Keratinocyte (primary cell): ENCODE measurements at regions not wholly inside any gene's neighbourhood (a gene's known extent, or its start where the extent isn't known, plus 50 kb on each side); places are given as distances from the start of the nearest gene placed in this dataset.

Experiments used
- DNase-seq: peaks from one replicate; pipeline ENCODE4 v3.0.0-alpha.2; 2011; ENCODE audit warnings: low read depth, missing footprints, low spot score
- FAIRE-seq: peaks from 2 replicates; lab custom pipeline; 2011; peaks lifted over from hg19 to GRCh38; lab: Jason Lieb, UNC
- H2AFZ ChIP-seq: 2 replicates; pipeline ENCODE4 v1.6.0; 2012; ENCODE audit warnings: low read length, control low read depth, inconsistent platforms; ENCODE audit not compliant: control insufficient read depth
- H3K27ac ChIP-seq: 2 replicates; pipeline ENCODE4 v1.5.1; 2011; ENCODE audit warnings: low read length; ENCODE audit not compliant: control insufficient read depth, insufficient read depth
- H3K27me3 ChIP-seq: 3 replicates; pipeline ENCODE4 v1.6.0; 2011; ENCODE audit warnings: low read length; ENCODE audit not compliant: control insufficient read depth, insufficient read depth; ENCODE audit errors: extremely low read depth
- H3K36me3 ChIP-seq, 2 experiments: 2 replicates in 1 of 2; 3 replicates in 1 of 2; pipeline ENCODE4 v1.5.1; 2011; ENCODE audit warnings: low read length in 2 of 2, mild to moderate bottlenecking in 1 of 2; ENCODE audit not compliant: control insufficient read depth in 2 of 2, insufficient read depth in 2 of 2; ENCODE audit errors: extremely low read depth in 1 of 2
- H3K4me1 ChIP-seq: 3 replicates; pipeline ENCODE4 v1.5.1; 2011; ENCODE audit warnings: low read length; ENCODE audit not compliant: control insufficient read depth, insufficient read depth; ENCODE audit errors: extremely low read depth
- H3K4me2 ChIP-seq: 3 replicates; pipeline ENCODE4 v1.6.0; 2011; ENCODE audit warnings: low read depth, low read length; ENCODE audit not compliant: control insufficient read depth, insufficient read depth; ENCODE audit errors: extremely low read depth
- H3K4me3 ChIP-seq, 3 experiments: fragments of 200-600 bp in 1 of 3; sonication (generic) in 1 of 3; 2 replicates in 2 of 3; 3 replicates in 1 of 3; pipeline ENCODE4 v1.5.1; 2011 to 2016; ENCODE audit warnings: low read length in 3 of 3, mild to moderate bottlenecking in 3 of 3, control low read depth in 2 of 3, inconsistent platforms in 1 of 3, low read depth in 1 of 3, mixed read lengths in 1 of 3, mixed run types in 1 of 3, moderate library complexity in 1 of 3; ENCODE audit not compliant: control insufficient read depth in 2 of 3, insufficient read depth in 2 of 3; ENCODE audit errors: extremely low read depth in 1 of 3
- H3K79me2 ChIP-seq: 2 replicates; pipeline ENCODE4 v1.6.0; 2012; ENCODE audit warnings: low read length; ENCODE audit not compliant: control insufficient read depth, insufficient read depth
- H3K9ac ChIP-seq: 3 replicates; pipeline ENCODE4 v1.6.0; 2011; ENCODE audit warnings: low read length; ENCODE audit not compliant: control insufficient read depth, insufficient read depth; ENCODE audit errors: extremely low read depth
- H3K9me1 ChIP-seq: 3 replicates; pipeline ENCODE4 v1.6.0; 2011; ENCODE audit warnings: low read length; ENCODE audit not compliant: control insufficient read depth, insufficient read depth; ENCODE audit errors: extremely low read depth
- H3K9me3 ChIP-seq: 2 replicates; pipeline ENCODE4 v1.5.1; 2012; ENCODE audit warnings: low read depth, low read length; ENCODE audit not compliant: control insufficient read depth
- H4K20me1 ChIP-seq: 3 replicates; pipeline ENCODE4 v1.6.0; 2011; ENCODE audit warnings: low read length; ENCODE audit not compliant: control insufficient read depth, insufficient read depth; ENCODE audit errors: extremely low read depth
- EZH2 ChIP-seq: IDR thresholded peaks from one replicate; pipeline ENCODE4 v1.6.1; 2012; ENCODE audit warnings: inconsistent platforms, mild to moderate bottlenecking, low read length, moderate library complexity
- dilution Hi-C: fragments of 300-500 bp; cut with MboI; formaldehyde crosslinking; loops from one replicate; pipeline ENCODE4 v1.7.0; 2020; ENCODE audit warnings: low sequenced_read_pairs; ENCODE audit not compliant: extremely low pct_ligation_motif_present
- TF ChIP-seq, protein P1 (sequence below), 3 experiments: IDR thresholded peaks in 1 of 3; conservative IDR thresholded peaks in 1 of 3; optimal IDR thresholded peaks in 1 of 3; 2 replicates in 2 of 3; 3 replicates in 1 of 3; pipeline versions ENCODE3 to v1.5.1; 2011; ENCODE audit warnings: low read length in 3 of 3, mild to moderate bottlenecking in 3 of 3, moderate library complexity in 2 of 3, control low read depth in 1 of 3, inconsistent platforms in 1 of 3; ENCODE audit not compliant: insufficient read depth in 2 of 3; ENCODE audit errors: extremely low read depth in 1 of 3

GRCh38 chr1:82686774-82687173, 886.0 kb downstream of the ADGRL2 start:
- FAIRE-seq (no peak), DNase-seq (no peak)
- dilution Hi-C loops = no loop called here
- Histone ChIP-seq H3K4me3 (no peak overlapping the region), H3K9me3 (peaks cover 3% of the 10 kb centered on the region), H3K36me3 (no peaks in the 10 kb centered on the region), H2AFZ (no peak overlapping the region), H3K79me2 (no peaks in the 10 kb centered on the region), H3K4me2 (no peak overlapping the region), H3K4me1 (no peaks in the 10 kb centered on the region), H3K9ac (no peak overlapping the region), H3K9me1 (no peaks in the 10 kb centered on the region), H3K27ac (no peak overlapping the region), H3K27me3 (no peaks in the 10 kb centered on the region), H4K20me1 (no peaks in the 10 kb centered on the region)
- TF ChIP-seq EZH2 = no peak
- TF ChIP-seq, protein P1, sequence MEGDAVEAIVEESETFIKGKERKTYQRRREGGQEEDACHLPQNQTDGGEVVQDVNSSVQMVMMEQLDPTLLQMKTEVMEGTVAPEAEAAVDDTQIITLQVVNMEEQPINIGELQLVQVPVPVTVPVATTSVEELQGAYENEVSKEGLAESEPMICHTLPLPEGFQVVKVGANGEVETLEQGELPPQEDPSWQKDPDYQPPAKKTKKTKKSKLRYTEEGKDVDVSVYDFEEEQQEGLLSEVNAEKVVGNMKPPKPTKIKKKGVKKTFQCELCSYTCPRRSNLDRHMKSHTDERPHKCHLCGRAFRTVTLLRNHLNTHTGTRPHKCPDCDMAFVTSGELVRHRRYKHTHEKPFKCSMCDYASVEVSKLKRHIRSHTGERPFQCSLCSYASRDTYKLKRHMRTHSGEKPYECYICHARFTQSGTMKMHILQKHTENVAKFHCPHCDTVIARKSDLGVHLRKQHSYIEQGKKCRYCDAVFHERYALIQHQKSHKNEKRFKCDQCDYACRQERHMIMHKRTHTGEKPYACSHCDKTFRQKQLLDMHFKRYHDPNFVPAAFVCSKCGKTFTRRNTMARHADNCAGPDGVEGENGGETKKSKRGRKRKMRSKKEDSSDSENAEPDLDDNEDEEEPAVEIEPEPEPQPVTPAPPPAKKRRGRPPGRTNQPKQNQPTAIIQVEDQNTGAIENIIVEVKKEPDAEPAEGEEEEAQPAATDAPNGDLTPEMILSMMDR (optimal IDR thresholded peaks at IDR 0.05 in 1 of 3, IDR thresholded peaks at IDR 0.05 in 1 of 3, conservative IDR thresholded peaks at IDR 0.05 in 1 of 3; ENCODE audit: extremely low read depth in 1 of 3, insufficient read depth in 2 of 3, low read length in 3 of 3) = no peak

DNA sequence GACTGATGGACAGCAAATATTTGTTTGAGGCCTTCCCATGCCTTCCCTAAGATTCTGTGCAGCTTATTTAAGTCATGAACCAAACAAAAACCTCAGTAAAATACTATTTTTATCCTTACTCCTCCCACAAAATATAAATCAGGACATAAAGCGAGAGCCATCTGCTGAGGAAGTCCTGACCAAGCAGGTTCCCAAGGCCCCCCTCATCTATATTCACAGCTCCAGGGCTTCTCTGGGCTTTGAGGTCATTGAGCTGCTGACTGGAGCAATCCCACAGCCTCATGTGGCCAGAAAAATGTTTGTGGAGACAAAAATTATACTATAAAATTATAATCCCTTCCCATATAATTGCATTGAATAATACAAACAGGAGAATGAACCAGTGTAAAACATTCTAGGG, 846.2 kb downstream of the ADGRL2 start:
- FAIRE-seq (no peak), DNase-seq (no peak)
- Histone ChIP-seq H3K4me2 (no peak overlapping the region), H4K20me1 (no peaks in the 10 kb centered on the region), H3K27me3 (no peaks in the 10 kb centered on the region), H2AFZ (no peak overlapping the region), H3K9me1 (no peaks in the 10 kb centered on the region), H3K36me3 (no peaks in the 10 kb centered on the region), H3K4me3 (no peak overlapping the region), H3K79me2 (no peaks in the 10 kb centered on the region), H3K27ac (no peak overlapping the region), H3K9ac (no peak overlapping the region), H3K4me1 (no peaks in the 10 kb centered on the region), H3K9me3 (no peaks in the 10 kb centered on the region)
- dilution Hi-C loops = no loop called here
- TF ChIP-seq, protein P1 (optimal IDR thresholded peaks at IDR 0.05 in 1 of 3, IDR thresholded peaks at IDR 0.05 in 1 of 3, conservative IDR thresholded peaks at IDR 0.05 in 1 of 3; ENCODE audit: extremely low read depth in 1 of 3, insufficient read depth in 2 of 3, low read length in 3 of 3) = no peak
- no peak for TF ChIP-seq EZH2
